ENCODE measurements at regions not wholly inside any gene's neighbourhood (a gene's known extent, or its start where the extent isn't known, plus 50 kb on each side); places are given as distances from the start of the nearest gene placed in this dataset.

DNA sequence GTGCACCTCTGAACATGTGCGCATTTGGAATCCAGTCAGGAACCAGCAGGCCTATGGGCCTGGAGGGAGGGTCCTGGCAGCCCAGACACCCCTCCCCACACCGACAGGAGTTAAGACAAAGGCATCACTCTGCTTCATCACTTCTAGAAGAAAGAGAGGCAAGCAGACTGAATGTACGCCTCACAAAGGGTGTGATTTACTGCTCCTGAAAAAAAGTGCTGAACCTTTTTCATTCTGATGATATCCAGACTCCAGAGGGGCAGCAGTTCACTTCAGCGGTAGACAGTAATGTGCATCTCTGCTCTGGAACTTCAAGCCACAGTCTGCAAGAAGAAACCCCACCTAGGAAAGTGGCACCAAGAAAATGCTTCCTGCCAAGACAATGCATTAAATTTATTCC is 88.2 kb upstream of the TMEM72 start:
- peaks cover 0 to 2% (median 0%) of the 10 kb centered on the region in 8 donors for H3K9me3 Mint-ChIP-seq
- H3K27ac ChIP-seq (ENCODE audit: low read depth, low read length): no peak overlapping the region
- H3K27me3 ChIP-seq (ENCODE audit: insufficient read depth, low read length): no peaks in the 10 kb centered on the region
- H3K4me3 Mint-ChIP-seq: no peak overlapping the region
- no peak for DNase-seq
- no peaks in the 10 kb centered on the region for H3K4me1 ChIP-seq (ENCODE audit: insufficient read depth, low read length)
- no peak overlapping the region for H3K27ac Mint-ChIP-seq
- no peak overlapping the region for H3K4me3 ChIP-seq (ENCODE audit: low read length in 2 of 2)
- no peaks in the 10 kb centered on the region for H3K9me3 ChIP-seq (ENCODE audit: control insufficient read depth in 1 of 2, low read length in 2 of 2)
- H3K36me3 Mint-ChIP-seq: no peaks in the 10 kb centered on the region
- CTCF ChIA-PET (ENCODE audit: partially characterized antibody): no interaction called here
- peaks cover 4 to 10% of the 10 kb centered on the region in 2 donors for H3K27me3 Mint-ChIP-seq
- H3K36me3 ChIP-seq (ENCODE audit: insufficient read depth, low read length): no peaks in the 10 kb centered on the region
- intact Hi-C loops (cut with micrococcal nuclease): no loop called here
- POLR2A ChIA-PET (ENCODE audit: partially characterized antibody): no interaction called here
- no peaks in the 10 kb centered on the region for H3K4me1 Mint-ChIP-seq

DNA sequence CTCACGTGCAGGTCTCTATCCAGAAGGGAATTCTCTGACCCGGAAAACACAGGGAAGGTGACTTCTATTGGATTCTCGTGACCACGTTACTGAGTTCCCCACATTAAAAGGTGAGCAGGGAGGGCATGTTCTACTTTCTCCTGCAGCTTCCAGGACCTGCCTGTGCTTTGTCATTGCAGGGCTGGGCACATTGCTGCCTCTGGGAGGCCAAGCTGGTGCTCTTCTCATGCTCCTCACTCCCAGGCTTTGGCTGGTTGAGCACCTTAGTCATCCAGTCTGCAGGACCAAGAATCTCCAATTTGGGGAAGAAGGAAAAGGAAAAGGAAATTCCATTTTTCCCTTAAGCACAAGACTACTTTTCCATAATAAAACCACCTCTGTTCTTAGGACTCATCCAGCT is 86.5 kb upstream of the TMEM72 start:
- CTCF ChIA-PET (ENCODE audit: partially characterized antibody): no interaction called here
- POLR2A ChIA-PET (ENCODE audit: partially characterized antibody): no interaction called here
- Mint-ChIP-seq H3K27ac (no peak overlapping the region), H3K4me3 (peak overlapping the region in 1 of 8 donors; percentile 31), H3K27me3 (peaks cover 4 to 11% of the 10 kb centered on the region in 2 donors), H3K9me3 (peaks cover 0 to 2% (median 0%) of the 10 kb centered on the region in 8 donors), H3K36me3 (no peaks in the 10 kb centered on the region), H3K4me1 (no peaks in the 10 kb centered on the region)
- H3K36me3 ChIP-seq (ENCODE audit: insufficient read depth, low read length): no peaks in the 10 kb centered on the region
- no peaks in the 10 kb centered on the region for H3K9me3 ChIP-seq (ENCODE audit: control insufficient read depth in 1 of 2, low read length in 2 of 2)
- no peaks in the 10 kb centered on the region for H3K27me3 ChIP-seq (ENCODE audit: insufficient read depth, low read length)
- H3K27ac ChIP-seq (ENCODE audit: low read depth, low read length): no peak overlapping the region
- no peaks in the 10 kb centered on the region for H3K4me1 ChIP-seq (ENCODE audit: insufficient read depth, low read length)
- no peak overlapping the region for H3K4me3 ChIP-seq (ENCODE audit: low read length in 2 of 2)
- intact Hi-C loops (cut with micrococcal nuclease): no loop called here
- no peak for DNase-seq

GRCh38 chr10:44827431-44828006 is 83.6 kb upstream of the TMEM72 start:
- intact Hi-C loops (cut with micrococcal nuclease): no loop called here
- H3K27ac ChIP-seq (ENCODE audit: low read depth, low read length): no peak overlapping the region
- ChIA-PET POLR2A (ENCODE audit: partially characterized antibody) (no interaction called here), CTCF (ENCODE audit: partially characterized antibody) (no interaction called here)
- Mint-ChIP-seq H3K4me3 (no peak overlapping the region), H3K36me3 (no peaks in the 10 kb centered on the region), H3K9me3 (peaks cover 0 to 2% (median 0%) of the 10 kb centered on the region in 8 donors), H3K27ac (no peak overlapping the region), H3K4me1 (peaks cover 0 to 2% (median 1%) of the 10 kb centered on the region in 4 donors), H3K27me3 (peaks cover 2 to 10% of the 10 kb centered on the region in 2 donors)
- H3K36me3 ChIP-seq (ENCODE audit: insufficient read depth, low read length): no peaks in the 10 kb centered on the region
- H3K4me1 ChIP-seq (ENCODE audit: insufficient read depth, low read length): no peaks in the 10 kb centered on the region
- H3K4me3 ChIP-seq (ENCODE audit: low read length in 2 of 2): no peak overlapping the region
- DNase-seq: no peak
- peaks cover 4% of the 10 kb centered on the region for H3K27me3 ChIP-seq (ENCODE audit: insufficient read depth, low read length)
- no peaks in the 10 kb centered on the region for H3K9me3 ChIP-seq (ENCODE audit: control insufficient read depth in 1 of 2, low read length in 2 of 2)

DNA sequence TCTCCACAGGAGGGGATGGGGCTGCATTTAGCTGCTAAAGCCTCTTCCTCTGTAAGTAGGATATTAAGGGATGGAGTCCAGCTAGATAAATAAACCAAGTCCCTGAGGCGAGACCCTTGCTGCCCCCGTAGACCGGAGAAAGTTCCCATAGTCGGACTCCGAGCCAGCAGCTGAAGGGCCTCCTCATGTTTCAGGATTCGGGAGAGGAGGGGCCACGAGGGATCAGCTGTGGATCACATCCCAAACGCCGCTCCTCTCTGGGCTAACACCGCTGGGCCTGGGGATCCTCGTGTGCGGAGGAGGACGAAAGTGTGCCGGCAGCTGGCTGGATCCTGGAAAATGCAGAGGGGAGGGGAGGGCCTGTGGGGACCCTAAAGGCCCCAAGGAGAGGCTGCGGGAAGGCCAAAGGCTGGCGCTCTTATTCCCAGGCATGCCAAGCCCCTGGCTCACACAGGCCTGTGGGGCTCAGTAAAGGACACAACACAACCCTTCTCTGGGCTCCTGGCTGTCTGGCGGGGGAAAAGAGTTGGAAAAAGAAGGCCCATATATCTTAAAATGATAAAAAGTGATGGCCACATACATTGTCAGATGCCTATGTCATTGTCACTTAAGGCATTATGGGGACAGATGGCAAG is 82.5 kb upstream of the TMEM72 start:
- Histone ChIP-seq H3K36me3 (ENCODE audit: insufficient read depth, low read length) (no peaks in the 10 kb centered on the region), H3K27ac (ENCODE audit: low read depth, low read length) (no peak overlapping the region), H3K4me1 (ENCODE audit: insufficient read depth, low read length) (no peaks in the 10 kb centered on the region), H3K4me3 (ENCODE audit: low read length in 2 of 2) (no peak overlapping the region), H3K9me3 (ENCODE audit: control insufficient read depth in 1 of 2, low read length in 2 of 2) (no peaks in the 10 kb centered on the region), H3K27me3 (ENCODE audit: insufficient read depth, low read length) (peaks cover 4% of the 10 kb centered on the region)
- H3K4me1 Mint-ChIP-seq: peaks cover 0 to 2% (median 1%) of the 10 kb centered on the region in 4 donors
- intact Hi-C loops (cut with micrococcal nuclease): no loop called here
- DNase-seq: no peak
- no peak overlapping the region for H3K27ac Mint-ChIP-seq
- no peaks in the 10 kb centered on the region for H3K36me3 Mint-ChIP-seq
- POLR2A ChIA-PET (ENCODE audit: partially characterized antibody): no interaction called here
- peaks cover 0 to 2% (median 0%) of the 10 kb centered on the region in 8 donors for H3K9me3 Mint-ChIP-seq
- no peak overlapping the region for H3K4me3 Mint-ChIP-seq
- CTCF ChIA-PET (ENCODE audit: partially characterized antibody): no interaction called here
- H3K27me3 Mint-ChIP-seq: peaks cover 2 to 6% of the 10 kb centered on the region in 2 donors

DNA sequence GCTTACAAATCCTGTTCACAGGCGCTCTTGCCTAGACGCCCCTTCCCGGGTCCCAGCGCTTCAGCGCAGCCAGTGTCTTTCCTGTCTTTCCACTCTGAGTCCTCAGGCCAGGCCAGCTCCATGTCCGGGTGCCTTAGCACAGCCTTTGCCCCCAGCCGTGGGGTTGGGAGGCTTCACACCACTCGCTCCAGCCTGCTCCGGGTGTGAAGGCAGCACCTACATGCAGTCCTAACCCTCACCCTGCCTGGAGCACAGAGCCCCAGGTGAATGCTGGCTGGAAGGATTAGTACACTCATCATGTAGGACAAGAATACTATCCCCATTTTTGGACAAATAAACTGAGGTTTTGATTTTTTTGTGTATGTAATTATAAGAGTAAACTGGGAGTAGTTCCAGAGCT is 81.7 kb upstream of the TMEM72 start:
- no peaks in the 10 kb centered on the region for H3K9me3 ChIP-seq (ENCODE audit: control insufficient read depth in 1 of 2, low read length in 2 of 2)
- no peak overlapping the region for H3K27ac ChIP-seq (ENCODE audit: low read depth, low read length)
- DNase-seq: no peak
- H3K9me3 Mint-ChIP-seq: peaks cover 0 to 2% (median 0%) of the 10 kb centered on the region in 8 donors
- ChIA-PET CTCF (ENCODE audit: partially characterized antibody) (no interaction called here), POLR2A (ENCODE audit: partially characterized antibody) (no interaction called here)
- H3K27ac Mint-ChIP-seq: no peak overlapping the region
- H3K4me3 Mint-ChIP-seq: no peak overlapping the region
- no peaks in the 10 kb centered on the region for H3K36me3 Mint-ChIP-seq
- H3K27me3 ChIP-seq (ENCODE audit: insufficient read depth, low read length): peaks cover 4% of the 10 kb centered on the region
- no peaks in the 10 kb centered on the region for H3K36me3 ChIP-seq (ENCODE audit: insufficient read depth, low read length)
- H3K4me1 Mint-ChIP-seq: peaks cover 0 to 2% (median 1%) of the 10 kb centered on the region in 4 donors
- no peak overlapping the region for H3K4me3 ChIP-seq (ENCODE audit: low read length in 2 of 2)
- peaks cover 2 to 5% of the 10 kb centered on the region in 2 donors for H3K27me3 Mint-ChIP-seq
- intact Hi-C loops (cut with micrococcal nuclease): no loop called here
- no peaks in the 10 kb centered on the region for H3K4me1 ChIP-seq (ENCODE audit: insufficient read depth, low read length)

DNA sequence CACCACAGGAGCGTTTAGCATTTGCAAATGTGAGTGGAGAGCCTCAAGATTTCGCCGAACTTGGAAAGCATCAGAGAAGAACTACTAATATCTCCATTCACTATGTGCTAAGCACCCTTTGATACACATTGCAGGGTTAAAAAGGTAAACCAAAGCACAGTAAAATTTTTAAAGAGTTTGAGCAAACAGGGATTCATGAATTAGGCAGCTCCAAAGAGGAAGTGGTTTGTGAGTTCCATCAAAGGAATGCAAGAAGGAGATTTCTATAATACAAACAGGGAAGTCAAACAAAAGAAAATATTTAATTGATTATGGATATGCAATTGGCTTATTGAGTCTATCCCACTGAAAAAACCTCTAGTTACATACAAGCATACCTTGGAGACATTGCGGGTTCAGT is 81.1 kb upstream of the TMEM72 start:
- H3K4me1 ChIP-seq (ENCODE audit: insufficient read depth, low read length): no peaks in the 10 kb centered on the region
- no peaks in the 10 kb centered on the region for H3K9me3 ChIP-seq (ENCODE audit: control insufficient read depth in 1 of 2, low read length in 2 of 2)
- Mint-ChIP-seq H3K9me3 (peaks cover 0 to 2% (median 0%) of the 10 kb centered on the region in 8 donors), H3K36me3 (no peaks in the 10 kb centered on the region), H3K4me3 (no peak overlapping the region), H3K4me1 (peaks cover 0 to 2% (median 1%) of the 10 kb centered on the region in 4 donors), H3K27ac (no peak overlapping the region), H3K27me3 (peaks cover 2 to 3% of the 10 kb centered on the region in 2 donors)
- DNase-seq: no peak
- POLR2A ChIA-PET (ENCODE audit: partially characterized antibody): no interaction called here
- no peak overlapping the region for H3K4me3 ChIP-seq (ENCODE audit: low read length in 2 of 2)
- no peaks in the 10 kb centered on the region for H3K36me3 ChIP-seq (ENCODE audit: insufficient read depth, low read length)
- intact Hi-C loops (cut with micrococcal nuclease): no loop called here
- CTCF ChIA-PET (ENCODE audit: partially characterized antibody): no interaction called here
- H3K27me3 ChIP-seq (ENCODE audit: insufficient read depth, low read length): peaks cover 4% of the 10 kb centered on the region
- H3K27ac ChIP-seq (ENCODE audit: low read depth, low read length): no peak overlapping the region

DNA sequence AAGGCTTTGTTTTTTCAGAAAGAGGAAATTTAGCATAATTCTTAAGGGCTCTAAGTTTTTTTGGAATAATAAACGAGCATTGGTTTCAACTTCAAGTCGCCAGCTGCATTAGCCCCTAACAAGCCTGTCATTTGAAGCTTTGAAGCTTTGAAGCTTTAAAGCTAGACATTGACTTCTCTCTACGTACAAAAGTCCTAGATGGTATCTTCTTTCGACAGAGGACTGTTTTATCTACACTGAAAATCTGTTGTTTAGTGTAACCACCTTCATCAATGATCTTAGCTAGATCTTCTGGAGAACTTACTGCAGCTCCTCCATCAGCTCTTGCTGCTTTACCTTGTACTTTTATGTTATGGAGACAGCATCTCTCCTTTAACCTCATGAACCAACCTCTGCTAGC is 79.6 kb upstream of the TMEM72 start:
- ChIA-PET CTCF (ENCODE audit: partially characterized antibody) (no interaction called here), POLR2A (ENCODE audit: partially characterized antibody) (no interaction called here)
- no peak for DNase-seq
- Histone ChIP-seq H3K27ac (ENCODE audit: low read depth, low read length) (no peak overlapping the region), H3K9me3 (ENCODE audit: control insufficient read depth in 1 of 2, low read length in 2 of 2) (no peaks in the 10 kb centered on the region), H3K36me3 (ENCODE audit: insufficient read depth, low read length) (no peaks in the 10 kb centered on the region), H3K4me1 (ENCODE audit: insufficient read depth, low read length) (no peaks in the 10 kb centered on the region), H3K4me3 (ENCODE audit: low read length in 2 of 2) (no peak overlapping the region), H3K27me3 (ENCODE audit: insufficient read depth, low read length) (peaks cover 4% of the 10 kb centered on the region)
- Mint-ChIP-seq H3K4me1 (peaks cover 0 to 2% (median 1%) of the 10 kb centered on the region in 4 donors), H3K36me3 (no peaks in the 10 kb centered on the region), H3K4me3 (no peak overlapping the region), H3K27me3 (peaks cover 2 to 3% of the 10 kb centered on the region in 2 donors), H3K27ac (no peak overlapping the region), H3K9me3 (peaks cover 0 to 2% (median 0%) of the 10 kb centered on the region in 8 donors)
- intact Hi-C loops (cut with micrococcal nuclease): no loop called here

All from CD4-positive, alpha-beta memory T cell (primary cell).